GM19395 (cell line): ENCODE measurements at regions not wholly inside any gene's neighbourhood (a gene's known extent, or its start where the extent isn't known, plus 50 kb on each side); places are given as distances from the start of the nearest gene placed in this dataset.

ENCODE experiments used
- ATAC-seq: cut with Tn5 transposase; IDR thresholded peaks from one replicate; pipeline ENCODE4 v1.9.1; 2021; ENCODE audit warnings: mild to moderate bottlenecking, moderate library complexity; ENCODE audit not compliant: unreplicated experiment

DNA sequence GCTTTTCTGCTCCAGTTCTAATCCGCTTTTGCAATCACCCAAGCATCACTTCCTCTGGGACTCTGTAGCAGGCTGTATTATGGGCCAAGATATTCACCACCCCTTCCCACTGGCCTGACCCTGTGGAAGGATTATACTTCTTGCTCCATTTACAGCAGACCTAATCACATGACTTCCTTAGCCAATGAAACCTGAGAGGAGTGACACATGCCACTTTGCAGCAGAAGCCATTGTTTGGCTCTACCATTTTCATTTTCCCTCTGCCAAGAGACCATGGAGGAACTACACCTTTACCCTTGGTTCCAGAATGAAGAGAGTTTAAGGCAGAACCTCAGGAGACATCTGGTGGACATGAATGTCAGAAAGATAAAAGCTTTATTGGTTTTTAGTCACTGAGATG is 134.9 kb upstream of the HSD17B12 start:
- no peak for ATAC-seq

DNA sequence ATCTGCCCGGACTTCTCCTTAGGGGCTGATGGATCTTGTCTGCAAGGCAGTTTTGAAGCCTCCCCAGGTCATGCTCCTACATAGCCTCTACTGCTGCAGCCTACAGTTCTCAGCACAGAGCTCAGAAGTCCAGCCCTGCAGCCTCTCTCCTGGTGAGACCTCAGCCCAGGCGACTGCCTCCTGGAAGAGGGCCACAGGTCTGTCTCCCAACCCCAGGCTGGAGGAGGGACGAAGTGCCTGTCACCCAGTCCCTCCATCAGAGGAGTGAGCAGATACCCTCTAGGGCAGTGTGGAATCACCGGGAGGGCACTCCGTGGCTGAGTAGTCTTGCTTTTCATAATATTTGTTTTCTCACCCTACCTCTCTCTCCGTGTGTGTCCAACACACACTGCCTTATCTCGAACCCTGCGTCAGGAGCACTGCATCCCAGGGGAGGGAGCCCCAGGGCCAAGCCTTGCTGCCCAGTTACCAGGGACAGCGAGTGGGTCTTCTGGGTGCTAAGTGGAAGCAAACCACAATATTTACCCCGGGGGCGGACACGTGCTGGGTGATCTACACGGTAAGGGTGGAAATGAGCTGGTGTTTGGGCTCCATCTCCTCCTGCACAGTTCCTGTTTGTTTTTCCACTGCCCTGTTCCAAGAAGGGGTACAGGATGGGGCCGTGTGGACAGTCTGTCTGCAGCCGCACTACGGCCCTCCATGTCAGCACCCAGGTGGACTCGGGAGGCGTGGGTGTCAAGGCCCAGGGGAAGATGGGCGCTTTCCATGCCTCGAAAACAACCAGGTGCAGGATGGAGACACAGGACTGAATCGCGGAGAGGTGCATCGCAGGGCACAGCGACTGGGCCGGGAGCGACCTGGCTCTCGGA is 133.7 kb upstream of the HSD17B12 start:
- no peak for ATAC-seq

DNA sequence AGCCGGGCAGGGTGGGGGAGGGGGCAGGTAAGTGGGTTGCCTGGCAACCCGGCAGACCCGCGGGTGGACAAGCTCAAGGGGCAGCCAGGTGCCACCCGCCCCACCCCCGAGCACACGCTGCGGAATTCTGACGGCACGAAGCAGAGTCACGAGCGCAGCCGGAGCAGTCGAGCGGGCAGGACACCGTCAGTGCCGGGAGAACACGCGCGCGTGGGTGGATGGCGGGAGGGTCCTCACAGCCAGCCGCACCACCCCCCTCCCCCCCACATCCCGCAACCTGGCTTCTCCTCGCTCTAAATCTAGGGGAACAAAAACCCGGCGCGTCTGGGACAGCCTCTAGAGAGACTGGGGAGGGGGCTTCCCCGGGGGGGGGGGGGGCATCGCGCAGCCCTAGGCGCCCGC is 133.1 kb upstream of the HSD17B12 start:
- no peak for ATAC-seq

DNA sequence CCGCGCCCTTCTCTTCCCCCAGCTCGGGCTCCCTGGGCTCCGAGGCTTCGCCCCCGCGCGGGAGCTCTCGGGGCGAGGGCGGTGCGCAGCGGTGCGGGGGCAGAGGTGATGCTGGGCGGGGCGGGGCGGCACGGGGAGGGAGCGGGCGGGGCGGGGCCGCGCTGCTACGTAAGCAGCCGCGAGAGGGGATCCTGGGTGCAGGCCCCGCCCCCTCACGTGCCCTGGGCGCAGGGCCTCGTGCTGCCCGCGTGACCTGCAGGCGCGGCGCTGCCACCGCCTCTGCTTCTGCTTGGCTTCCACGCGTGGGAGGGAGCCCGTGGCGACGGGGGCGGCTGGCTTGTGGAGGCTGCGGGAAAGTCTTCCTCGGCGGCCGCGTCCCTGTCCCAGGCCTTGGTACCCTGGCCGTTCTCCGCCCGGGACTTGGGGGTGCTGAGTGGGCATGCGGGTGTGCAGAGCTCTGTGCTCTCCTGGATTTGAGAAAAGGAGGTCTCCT is 132.6 kb upstream of the HSD17B12 start:
- ATAC-seq = no peak

DNA sequence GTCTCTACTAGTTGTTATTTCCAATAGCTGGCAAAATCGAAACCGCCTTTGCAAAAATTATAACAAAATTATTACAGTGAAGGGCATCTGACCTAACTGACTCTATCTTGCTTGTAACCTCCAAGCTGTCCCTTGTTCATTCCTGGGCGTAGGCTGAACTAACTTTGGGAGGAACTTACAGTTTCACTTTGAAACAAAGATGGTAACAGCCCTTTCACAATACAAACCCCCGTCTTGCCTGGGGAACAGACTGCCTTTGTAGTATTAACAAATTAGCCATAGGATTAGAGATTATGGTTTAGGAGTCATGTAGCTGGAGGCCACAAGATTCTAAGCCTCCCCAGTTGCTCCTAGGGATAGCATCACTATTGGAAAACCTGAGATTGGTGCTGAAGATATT is 131.6 kb upstream of the HSD17B12 start:
- no peak for ATAC-seq

DNA sequence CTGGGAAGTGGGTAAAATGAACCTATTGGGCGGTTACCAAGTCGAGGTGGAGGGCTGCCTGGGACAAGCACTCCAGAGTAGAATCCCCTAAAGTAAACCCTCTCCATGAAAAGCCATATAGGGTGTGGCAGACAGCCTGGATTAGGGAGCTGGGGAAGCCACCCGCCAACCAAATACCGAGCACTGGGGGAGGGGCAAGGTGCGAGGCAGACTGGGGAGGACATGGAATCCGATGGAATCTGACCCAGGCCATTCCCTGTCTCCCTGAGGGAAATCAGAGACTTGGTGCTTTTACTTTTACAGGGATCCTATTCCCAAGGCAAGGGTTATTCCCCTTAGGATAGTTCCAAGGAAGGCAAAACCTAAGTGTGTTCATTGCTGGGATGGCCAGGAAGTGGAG is 130.9 kb upstream of the HSD17B12 start:
- ATAC-seq = no peak

DNA sequence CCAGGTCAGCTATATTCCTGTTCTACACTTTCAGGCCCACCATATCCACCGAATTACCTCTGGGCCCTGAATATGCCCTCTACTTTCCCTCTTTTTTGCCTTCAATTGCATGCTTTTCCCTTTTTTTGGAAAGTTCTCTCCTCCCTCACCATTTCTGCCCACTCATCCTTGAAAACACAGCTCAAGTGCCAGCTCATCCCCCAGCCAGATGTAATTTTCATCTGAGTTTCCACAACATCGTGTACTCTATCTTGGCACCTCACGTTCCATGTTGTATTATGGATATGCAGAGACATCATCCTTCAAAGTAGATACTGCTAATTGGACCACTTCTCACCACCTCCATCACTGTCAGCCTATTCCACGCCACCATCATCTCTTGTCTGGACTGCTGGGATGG is 129.8 kb upstream of the HSD17B12 start:
- ATAC-seq = no peak

DNA sequence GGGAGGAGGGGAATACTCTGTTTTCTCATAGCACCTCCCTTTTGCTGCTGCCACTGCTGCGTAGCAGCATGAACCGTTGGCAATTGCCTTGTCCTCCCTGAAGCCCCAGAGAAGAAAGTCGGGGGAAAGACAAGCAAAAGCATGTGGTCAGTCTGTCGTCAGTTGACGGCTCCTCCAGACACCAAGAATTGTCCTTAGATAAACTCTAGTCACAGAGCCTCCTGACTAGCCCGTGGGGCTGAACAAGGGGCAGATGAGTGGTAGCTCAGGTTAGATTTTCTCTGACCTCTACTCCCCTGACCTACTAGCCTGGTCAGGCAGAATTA is 126.4 kb upstream of the HSD17B12 start:
- ATAC-seq = no peak

DNA sequence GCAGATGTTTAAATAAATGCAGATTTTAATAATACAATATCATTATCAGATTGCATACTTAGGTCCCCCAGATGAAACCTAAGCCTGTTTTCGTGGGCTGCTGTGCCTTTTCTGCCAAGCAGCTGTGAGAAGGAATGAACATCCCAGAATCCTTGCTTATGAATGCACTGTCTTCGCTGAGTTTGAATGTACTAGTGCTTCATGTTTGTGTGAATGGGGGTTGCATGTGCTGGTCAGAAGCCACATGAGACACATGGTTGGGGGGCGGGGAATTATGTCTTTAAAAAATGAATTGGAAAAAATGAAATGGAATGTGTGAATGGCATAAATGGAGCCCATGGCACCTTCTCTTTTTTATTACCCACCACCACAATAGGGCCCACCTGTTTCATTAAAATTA is 125.4 kb upstream of the HSD17B12 start:
- no peak for ATAC-seq

DNA sequence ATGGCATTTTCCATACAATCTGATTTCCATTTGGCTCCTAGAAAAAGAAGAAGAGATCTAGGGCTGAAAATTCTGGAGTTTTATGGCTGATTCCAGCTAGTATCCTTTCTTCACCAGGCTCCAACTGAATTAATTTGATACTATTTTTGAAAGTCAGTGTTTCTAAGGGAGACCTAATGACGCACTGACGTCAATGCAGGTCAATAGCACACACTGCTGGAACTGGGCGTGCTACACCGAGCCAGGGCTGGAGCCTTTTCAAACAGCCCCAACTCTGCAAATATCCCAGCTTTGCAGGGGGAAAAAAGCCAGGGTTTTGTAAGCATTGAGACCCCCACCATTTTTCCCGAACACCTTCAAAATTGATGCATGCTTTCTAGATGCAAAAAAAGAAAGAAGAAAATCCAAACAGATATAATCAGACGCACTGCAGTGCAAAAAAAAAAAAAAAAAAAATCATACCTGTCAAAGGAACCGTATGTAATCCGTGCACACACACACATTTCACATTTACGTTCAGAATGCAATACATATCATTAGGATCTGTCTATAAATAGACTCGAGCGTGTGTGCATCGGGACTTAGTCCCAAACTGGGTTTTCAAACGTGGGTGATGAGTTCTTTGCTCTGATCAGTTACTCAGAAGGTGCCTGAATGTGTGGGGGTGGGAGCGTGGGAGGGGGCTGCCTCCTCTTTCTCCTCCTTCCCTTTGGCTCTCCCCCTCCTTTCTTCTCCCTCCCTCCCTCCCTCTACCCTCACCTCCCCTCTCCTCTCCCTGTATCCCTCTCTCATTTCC is 124.5 kb upstream of the HSD17B12 start:
- no peak for ATAC-seq

DNA sequence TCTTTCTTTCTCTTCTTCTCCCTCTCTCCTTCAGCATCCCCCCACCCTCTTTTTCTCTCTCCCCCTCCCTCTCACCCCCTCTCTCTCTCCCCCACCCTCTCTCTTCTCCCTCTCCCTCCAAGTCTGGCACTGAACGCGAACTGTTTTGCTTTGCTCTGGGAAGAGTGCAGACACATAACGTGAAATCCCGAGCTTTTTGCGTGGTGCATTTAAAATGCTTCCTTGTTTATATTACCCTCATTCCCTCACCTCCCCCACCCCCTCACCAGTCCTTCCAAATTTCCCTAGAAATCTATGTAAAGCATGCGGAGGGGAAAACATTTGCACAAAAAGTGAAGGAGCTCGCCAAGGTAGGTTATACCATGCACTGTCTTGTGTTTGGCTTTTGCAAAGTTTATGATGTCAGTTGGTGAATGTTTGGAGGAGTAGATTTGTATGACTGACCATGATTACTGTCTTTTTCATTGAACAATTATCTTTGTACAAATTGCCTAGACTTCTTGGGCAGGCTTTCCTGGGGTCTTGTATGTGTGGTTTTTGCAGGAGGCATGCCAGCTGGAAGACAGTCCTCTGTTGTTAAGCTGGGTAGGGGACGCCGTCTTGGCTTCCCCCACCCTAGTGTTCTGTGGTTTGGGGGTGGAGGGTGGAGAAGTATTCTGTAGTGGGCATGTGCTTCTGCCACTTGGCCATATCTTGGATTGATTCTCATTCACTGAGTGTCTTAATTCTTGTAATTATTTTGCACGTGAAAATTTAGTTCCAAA is 123.7 kb upstream of the HSD17B12 start:
- no peak for ATAC-seq

DNA sequence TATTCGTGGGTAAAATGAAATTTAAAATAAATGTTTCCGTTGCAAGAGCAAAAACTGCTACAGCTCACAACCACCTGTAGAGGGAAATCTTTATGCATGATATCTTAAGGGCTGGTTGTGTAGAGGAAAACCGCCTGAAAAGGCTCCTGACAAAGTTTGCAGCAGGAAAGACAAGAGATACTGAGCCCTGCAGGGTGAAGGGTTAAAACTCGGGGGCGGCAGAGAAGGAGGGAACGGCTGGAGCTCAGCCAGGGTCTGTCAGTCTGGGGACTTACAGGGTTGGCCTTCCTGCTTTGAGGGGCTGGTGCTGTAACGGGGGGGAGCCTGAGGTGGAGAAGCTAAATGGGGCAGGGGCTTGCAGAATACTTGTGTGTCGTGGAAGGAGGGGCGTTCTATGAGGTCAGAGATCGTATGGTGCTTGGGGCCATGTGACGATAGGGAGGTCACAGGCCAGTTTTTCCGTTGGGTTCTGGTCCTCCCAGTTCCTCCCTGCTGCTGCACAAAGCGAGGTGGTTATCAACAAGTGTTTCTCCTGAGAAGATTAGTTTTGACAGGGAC is 122.9 kb upstream of the HSD17B12 start:
- ATAC-seq = no peak

DNA sequence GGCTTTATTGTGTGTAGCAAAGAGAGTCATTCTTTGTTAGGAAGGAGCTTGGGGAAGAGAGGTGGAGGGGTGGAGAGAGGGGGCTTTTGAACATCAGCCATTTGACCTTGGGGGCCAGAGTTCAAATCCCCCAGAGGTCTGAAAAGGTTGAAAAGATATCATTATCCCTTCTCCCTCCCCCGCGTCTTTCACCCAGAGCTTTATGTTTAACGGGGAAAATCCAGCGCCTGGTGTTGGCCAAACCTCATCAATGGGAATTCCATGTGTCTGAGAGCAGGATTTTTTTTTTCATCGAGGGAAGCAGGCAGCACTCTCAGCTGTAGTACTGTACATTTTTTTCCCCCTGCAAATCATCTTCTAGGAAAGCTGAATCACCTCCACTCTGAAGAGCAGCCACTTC is 122.4 kb upstream of the HSD17B12 start:
- ATAC-seq = no peak

DNA sequence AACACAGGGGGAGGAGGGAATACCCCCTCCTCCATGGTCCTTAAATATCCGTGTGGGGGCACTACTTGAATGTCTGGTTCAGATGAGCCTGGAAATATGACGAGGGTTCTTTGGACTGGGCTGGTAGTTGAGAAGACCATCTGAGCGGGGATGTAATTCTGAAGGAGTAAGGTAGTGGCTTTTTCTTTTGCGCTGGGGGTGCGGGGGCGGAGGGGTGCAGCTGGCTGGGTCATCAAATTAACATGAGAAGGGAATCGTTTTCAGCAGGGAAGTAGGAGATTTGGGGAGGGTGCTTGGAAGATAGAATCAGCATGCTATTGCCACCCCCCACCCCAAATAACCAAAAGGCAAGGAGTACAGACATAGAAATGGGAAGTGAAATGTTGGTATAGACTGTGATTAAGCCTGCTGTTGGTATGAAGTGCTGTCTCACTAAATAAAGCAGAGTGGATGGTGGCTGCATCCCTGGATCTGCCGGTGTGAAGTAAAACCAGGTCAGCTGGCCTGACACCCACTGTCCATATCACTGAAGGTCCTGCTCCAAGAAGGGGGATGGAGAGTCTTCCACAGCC is 121.9 kb upstream of the HSD17B12 start:
- ATAC-seq = no peak

DNA sequence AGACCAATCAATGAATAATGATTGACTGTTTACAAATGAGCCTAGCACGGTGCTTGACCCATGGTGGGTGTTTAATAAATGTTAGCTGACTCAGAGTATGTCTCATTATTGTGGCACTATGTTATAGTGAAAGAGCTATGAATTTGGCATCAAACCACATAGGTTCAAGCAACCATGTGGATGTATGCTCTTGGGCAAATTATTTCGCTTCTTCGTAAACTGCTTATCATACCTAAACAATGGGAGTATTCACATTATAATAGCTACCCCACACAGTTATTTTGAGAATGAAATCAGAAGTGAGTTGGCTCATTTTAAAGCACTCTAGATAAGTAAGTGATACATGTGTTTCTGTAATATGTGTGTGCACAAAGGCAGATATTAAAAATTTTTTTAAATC is 118.7 kb upstream of the HSD17B12 start:
- no peak for ATAC-seq

DNA sequence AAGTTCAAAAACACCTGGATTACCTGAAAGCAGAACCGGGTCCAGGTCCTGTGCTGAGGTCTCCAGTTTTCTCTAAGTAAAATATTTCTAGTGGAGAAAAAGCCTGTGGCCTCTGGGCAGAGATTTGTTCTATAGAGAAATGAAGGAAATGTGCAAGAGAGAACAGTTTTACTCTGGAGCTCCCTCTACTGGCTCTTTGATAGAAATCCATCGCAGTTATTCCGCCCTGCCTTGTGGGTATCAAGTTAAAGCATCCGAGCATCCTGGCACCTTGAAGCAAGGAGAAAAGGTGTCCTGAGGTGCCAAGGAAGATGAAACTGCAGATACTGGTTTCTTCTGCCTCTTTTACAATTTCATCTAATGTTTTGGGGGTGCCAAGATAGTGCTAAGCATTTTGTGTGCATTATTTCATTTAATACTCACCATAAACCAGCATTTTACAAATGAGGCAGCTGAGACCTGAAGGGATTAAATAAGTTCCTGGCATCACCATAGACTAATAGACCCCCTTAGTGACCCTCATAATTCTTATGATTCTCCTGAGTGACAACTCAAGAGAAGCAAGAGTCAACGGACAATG is 113.1 kb upstream of the HSD17B12 start:
- no peak for ATAC-seq

DNA sequence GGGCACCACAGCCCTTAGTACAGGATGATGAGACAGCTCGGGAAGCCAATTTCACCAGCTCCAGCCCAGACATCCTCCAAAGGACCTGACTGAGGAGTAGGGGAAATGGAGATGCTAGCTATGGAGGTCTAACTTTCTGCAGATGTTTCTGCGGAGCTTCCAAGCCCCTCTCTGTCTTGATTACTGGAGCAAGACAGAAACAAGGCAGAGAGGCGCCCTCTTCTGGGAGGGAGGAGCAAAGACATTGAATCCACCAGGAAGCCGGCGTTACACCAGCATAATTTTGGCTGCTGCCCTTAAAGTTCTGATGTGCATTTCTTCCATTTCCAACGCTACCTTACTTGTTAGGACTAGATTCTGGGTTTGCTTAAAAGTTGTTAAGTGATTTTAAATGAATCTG is 107.3 kb upstream of the HSD17B12 start:
- no peak for ATAC-seq

DNA sequence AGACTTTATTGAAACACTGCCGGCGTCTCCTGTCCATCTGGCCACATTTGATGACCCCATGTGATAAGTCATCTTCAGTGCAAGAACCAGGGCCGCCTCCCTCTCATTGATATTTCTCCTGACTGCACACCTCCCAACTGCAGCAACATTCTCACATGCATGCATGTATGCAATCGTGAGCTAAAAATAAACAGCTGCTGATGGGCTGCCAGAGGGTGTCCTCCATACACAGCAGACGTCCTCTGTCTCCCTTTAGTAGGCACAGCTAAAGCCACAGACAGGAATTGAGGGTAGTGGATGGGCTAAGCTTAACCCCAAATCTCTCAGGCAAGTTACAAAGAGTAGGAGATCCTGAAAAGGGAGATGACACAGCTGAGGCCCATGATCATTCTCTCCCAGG is 106.7 kb upstream of the HSD17B12 start:
- ATAC-seq = no peak

DNA sequence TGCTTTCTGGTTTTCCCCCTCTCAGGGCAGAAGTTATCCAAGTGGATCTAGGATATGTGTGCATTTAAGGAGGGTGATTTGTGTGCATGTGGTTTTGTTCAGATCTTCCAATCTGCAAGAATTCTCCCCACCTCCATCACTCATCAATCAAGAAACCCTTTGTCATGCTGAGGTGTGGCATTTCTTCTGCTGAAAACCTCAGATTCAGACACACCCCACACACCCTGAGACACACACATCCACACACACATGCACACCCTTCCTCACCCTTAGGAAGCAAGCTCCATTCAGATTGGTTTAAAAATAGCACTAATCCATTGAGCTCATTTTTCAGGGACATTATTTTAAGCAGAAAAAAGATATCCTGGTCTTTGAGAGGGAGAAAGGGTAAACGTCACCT is 106.1 kb upstream of the HSD17B12 start:
- ATAC-seq = no peak
